GM18511 (cell line): ENCODE measurements at regions not wholly inside any gene's neighbourhood (a gene's known extent, or its start where the extent isn't known, plus 50 kb on each side); places are given as distances from the start of the nearest gene placed in this dataset.

ENCODE experiments used
- ATAC-seq: cut with Tn5 transposase; IDR thresholded peaks from one replicate; pipeline ENCODE4 v1.9.1; 2021; ENCODE audit warnings: mild to moderate bottlenecking, moderate library complexity; ENCODE audit not compliant: unreplicated experiment

DNA sequence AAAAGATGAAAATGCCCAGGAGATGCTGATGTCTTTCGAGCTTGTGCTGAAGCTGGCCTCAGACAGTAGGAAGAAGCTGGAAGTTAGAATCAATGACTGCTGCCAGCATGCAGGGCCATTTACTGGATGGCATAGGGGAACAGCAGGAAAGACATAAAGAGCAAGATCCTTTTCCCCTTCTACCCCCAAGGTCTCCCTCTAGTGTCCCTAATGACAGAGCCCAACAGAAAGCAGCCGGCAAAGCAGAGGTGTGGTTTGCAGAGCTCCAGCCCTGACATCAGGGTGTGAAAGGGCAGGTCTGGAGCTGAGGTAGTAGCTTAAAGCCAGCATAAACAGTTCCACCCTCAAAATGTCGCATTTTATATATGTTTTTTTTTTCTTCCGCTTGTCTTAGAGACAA, 1560.7 kb upstream of the TMEM132C start:
- ATAC-seq: no peak

DNA sequence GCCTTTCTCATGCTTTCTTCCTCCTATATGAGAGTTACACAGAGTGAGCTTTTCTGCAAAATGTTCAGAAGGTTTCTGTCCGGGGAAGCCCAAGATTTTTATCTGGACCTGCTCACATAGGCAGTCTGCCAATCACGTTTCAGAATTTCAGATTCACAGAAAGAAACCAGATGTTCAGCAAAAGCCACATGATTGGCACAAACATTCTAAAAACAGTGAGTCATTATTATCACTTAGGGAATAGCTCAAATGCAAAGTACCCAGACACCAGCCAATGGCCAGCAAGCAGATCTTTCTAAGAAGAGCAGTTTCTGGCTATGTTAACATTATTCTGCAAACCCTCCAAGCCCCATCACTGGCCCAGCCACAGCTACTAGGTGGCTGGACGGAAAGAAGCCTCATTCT, 1558.5 kb upstream of the TMEM132C start:
- ATAC-seq: no peak

DNA sequence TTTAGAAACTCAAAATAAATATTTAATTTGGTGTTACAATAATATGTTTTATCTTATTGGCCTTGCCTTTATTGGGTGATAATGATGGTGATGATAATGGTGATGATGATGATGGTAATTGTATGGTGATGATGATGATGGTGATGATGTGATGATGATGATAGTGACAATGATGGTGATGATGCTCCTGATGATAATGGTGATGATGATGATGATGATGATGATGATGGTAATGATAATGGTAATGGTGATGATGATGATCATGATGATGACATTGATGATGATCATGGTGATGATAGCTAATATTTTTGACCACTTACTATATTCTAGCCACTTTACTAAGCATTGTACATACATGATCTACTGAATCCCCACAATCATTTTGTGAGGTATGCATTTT, 1548.6 kb upstream of the TMEM132C start:
- ATAC-seq: no peak

DNA sequence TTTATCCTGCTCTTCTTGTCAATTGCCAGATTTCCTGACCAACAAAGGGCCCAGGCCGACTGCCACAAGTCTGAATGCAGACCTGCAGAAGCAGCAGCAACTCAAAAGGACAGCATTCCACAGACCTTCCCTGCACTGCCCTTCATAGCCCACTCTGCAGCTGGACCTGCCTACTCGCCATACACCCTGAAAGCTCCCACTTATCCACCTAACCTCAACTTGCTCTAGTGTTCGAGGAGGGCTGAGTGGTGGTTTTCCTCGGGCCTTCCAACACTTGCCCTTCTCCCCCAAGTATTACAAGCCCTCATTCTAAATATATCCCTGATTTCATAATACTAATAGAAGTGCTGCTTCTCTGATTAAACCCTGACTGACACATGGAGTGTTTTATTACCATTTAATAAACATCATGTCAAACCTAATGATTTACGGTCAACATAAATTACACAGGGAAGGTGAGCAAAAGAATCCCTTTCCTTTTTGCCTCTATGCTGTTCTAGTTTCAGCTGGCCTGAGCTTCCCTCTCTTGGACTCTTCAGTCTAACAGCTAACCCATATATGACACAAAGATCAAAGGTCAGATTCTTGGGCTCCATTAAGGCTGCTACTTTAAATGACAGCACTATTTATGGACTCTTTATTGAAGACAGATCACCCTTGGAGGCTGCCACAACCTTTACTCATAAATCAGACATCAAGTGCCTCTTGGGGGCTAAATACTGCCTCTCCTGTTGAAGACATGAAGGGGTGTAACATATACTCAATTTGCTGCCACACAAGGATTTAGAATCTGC, 1546.9 kb upstream of the TMEM132C start:
- ATAC-seq: no peak

DNA sequence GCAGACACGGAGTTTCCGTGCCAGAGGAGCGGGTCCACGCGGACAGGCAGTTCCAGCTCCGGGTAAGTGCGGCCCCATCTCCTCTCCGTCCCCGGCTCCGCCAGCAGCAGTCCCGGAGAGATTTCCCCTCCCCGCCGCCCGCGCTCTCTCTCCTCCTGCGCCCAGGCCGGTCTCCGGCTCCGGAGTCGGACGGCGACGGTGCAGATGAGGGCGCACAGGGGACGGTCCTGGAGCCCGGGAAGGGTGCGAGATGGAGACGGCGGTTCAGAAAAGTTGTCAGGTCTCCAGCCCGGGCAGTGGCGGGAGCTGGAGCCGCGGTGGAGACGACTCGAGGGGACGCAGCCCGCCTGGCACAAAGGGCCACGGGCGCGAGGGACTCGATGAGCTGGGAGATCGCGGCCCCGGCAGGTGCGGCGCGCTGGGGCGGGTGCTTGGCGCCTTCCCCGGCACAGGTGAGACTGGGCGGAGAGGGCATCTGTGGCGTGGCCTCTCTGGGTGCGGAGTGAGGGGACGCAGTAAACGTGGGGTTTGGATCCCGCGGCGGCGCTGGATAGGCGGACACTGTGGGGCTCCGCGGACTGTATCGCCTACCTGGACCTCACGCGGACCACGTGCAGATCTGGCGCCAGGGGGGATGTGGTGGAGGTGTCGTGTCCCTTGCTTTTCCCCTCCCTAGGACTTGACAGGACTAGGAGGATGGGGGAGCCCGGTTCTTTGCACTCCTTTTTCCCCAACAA, 1540.3 kb upstream of the TMEM132C start:
- no peak for ATAC-seq

DNA sequence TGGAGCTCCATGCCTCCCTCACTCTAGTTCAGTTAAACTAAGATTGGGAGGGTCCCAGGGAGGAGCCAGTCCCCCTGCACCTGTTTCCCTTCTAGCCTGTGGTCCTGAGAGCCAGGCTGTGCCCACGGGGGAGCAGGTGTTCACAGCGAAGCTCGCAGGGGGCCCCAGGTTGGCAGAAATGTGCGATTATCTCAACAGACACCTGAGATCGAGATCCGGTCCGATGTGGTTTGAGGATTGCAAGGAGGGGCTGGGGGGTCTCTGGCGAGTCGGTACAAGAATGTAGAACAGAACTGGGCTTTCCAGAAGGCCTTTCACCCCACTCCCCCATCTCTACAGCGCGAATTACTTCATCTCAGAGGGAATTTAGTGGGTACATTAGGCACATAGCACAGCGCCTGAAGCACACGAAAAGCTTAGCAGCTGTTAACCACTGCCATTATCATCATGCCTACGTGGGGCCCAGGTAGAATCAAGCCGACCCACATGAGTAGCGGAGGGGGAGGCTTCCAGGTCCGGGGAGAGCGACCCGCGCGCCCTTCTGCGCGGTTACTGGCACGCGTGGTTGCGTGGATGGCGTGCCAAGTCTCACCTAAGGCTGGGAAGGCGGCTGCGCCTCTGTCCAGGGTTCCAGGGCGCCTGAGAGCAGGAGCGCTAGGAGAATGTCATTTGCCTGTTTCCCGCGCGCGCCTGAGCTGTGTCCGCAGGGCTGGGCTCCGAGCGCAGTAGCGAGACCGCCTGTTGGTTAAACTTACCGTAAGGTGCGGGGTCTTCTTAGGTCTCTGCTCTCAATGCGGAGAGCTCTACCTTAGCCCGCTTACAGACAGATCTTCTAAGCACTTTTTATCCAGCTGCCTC, 1539.5 kb upstream of the TMEM132C start:
- no peak for ATAC-seq

DNA sequence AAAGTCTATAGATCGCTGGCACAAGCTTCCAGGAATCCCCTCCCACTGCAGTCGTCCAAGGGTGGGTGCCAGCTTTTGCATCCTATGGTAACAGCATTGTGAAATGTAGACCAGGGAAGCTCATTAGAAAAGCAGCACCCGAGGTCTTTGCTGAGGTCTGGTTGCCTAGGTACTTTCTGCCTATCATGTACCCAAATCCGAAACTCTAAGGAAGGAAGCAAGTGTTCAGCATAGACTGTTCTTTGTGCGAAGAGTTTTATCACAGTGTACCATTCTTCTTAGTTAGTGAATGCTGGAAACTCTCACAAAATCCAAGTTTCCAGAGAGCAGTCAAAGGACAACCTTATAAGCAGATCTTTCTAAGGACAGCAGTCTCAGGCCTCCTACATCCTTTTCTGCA, 1532.7 kb upstream of the TMEM132C start:
- no peak for ATAC-seq

DNA sequence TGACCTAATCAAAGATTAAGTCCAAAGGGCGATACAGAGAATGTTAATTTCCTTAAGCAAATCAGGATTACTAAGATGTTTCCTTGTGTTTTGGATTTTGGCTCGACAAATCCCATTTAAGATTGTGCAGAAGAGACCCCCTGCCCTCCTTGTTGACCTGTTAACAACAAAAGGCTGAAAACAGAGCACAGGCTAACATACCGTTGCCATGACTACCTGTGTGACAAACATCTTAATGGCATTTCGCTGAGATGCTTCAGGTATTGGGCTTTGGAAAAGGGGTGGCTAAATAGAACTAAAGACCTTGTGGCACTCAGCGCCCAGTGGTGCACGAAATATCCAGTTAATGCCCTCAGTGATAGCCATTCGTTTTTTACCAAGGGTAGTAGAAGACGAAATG, 1532.3 kb upstream of the TMEM132C start:
- no peak for ATAC-seq

DNA sequence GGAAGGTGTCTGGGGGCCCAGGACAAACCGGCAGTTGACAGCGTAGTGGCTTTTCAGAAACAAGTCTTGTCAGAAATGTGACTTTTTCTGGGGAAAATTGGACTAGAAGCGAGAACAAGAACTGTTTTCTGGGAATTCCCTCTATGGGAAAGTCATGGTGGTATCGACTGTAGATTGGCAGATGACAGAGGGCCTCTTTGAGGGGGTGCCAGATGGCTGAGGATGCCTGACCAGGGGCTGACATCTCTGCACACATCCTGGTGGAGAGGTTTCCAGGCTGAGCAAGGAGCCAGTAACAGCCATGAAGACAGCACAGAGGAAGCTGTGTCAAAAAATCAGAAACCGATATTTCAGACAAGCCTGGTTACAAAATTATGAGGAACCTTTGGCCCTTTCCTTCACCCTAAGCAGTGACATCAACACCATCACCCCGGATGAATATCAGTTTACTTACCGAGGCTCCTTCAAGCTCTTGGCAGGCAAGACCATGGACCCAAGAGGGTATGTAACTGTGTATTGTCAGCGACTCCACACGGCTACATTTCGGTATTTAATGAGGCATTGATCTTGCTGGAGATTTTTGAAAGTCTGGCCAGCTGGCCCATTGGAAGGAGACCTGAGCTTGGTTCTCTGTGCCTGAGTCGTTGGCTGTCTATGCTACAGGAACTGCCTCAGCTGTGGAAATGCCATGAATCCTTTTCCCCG, 1525.3 kb upstream of the TMEM132C start:
- ATAC-seq: no peak

DNA sequence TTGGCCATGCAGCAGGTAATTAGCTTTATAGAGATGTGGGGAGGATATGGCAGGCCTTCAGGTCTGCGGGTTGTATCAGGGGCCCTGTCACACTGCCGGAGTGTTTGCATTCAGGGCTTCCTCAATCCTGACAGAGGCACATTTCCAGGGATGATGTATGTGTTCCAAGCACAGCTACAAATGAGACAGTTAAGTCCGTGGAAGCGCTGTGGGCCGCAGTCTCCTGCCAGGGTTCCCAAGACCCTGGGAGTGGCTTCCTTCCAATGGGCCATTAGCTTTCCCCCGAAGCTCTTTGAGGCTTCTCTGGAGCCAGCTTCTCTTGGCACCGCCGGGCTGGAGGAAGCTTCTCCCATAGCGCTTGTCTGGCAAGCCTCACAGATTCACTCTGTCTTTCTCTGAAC, 1524.7 kb upstream of the TMEM132C start:
- ATAC-seq: no peak

DNA sequence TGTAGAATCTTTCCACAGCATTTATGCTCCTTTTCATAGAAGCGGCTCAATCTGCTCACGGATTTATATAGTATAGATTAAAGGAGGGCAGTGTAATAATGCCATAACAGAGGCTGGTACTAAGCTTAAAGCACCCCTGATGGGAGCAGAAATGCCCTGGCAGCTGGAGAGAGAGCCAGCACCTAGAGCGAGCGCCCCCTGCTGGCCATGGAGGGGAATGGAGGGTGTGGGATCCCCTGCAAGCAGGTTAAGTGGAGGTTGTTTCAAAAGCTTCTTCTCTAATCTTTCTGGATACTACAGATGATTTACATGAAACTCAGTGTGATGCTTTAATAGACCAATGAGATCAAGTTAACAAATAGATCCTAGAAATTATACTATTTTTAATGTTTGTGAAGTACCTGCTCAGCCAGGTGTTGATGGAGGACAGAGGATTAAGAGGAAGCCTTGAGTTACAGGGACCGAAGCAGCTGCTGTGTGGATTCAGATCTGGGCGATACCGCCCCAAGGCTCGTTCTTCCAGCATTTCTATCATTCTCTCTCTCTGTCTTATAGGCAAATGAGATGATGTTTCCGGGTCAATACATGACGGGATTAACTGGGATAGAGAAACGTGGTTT, 1519.3 kb upstream of the TMEM132C start:
- no peak for ATAC-seq

DNA sequence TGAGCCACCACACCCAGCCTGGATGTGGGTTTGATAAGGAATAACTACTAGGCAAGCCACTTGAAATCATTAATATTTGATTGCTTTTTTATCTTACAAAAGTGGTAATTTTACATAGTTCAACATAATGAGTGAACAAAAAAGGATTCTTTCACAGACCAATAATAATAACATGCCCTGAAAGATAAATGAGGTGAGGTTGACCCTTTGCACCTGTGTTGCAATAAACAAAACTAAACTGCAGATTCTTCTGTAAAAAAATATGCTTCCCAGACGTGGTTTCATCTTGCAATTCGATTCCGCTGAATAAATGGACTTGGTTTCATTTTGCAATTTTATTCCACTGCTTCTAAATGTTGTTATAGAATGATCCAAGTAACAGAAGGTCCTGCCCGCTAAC, 1514.9 kb upstream of the TMEM132C start:
- ATAC-seq: no peak

DNA sequence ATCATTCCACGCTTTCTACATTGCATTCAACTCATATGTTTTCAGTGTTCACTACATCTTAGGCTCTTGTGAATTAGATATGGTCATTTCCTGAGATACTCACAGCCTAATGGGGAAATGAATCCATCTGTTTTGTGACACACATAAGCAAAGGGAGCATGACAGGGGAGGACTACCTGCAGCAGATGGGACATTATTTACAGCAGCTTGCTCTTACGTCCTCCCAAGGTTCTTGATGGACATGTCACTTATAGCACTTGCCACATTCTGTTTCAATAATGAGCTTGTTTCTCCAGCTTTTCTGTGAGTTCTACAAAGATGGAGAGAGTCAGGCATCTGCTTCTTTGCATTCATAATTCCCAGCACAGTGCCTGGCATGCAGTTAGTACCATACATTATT, 1509.6 kb upstream of the TMEM132C start:
- ATAC-seq: no peak

DNA sequence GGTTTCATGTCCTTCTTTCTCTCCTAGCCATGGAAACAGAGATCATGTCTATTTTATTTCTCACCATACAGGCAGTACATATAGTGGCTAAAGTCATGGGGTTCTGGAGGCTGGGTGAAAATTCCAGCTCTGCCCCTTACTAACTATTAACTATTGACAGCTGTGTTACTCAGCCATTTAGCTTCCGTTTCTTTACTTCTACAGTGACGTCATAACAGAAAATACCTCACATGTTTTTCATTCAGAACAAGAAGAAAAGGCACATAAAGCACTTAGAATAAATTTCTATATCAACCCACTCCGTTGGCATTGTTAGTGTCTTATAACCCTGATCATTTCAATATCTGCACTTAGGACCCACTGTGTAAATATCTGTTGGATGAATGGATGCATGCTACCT, 1506.9 kb upstream of the TMEM132C start:
- ATAC-seq: no peak

DNA sequence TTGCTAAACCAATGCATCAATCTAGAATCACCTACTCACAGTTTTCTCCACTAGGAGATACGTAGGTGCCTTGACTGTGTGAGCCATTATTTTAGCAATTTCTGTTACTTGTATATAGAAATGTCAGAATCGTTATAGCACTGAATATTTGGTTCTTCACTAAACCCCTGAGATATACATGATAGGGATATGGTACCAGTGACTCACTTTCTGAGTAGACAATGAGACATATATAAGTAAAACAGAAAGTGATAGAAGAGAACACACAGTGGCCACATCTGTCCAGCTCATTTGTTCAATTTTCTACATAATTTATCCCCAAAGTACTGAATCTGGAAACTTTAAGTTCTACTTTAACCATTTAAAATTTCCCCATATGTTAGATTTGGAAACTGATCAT, 1505.5 kb upstream of the TMEM132C start:
- no peak for ATAC-seq

DNA sequence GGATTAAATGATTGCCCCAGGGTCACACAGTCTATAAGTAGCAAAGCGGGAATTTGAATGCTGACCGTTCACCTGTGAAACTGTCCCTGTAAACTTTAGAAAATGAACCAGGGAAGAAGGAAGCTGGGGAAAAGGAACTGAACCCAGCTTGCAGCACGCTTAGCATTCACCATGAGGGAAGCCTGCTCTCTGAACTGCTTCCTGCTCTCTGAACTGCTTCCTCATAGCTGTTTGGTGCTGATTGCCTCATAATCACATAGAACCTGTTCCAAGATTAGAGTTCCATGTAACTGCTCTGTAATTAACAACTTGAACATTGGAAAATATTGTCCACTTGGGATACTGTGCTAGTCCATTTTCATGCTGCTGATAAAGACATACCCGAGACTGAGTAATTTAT, 1504.8 kb upstream of the TMEM132C start:
- ATAC-seq: no peak

DNA sequence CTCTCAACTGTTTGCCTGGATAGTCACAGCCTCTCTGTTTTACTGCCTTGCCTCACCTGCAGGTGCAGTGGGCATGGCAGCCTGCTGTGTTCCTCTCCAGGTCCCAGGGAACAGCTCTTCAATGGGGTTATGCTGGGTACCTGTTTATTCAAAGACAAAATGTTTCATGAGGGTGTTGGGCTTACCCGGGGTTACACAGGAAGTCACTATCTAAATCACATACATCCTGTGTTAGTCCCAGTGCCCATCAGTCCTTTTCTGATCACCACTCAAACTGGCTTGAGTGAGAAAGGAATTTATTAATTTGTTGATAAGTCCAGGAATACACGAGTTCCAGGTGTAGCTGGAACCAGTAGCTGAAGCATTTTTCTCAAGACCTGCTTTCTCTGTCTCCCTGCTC, 1503.6 kb upstream of the TMEM132C start:
- ATAC-seq: no peak

DNA sequence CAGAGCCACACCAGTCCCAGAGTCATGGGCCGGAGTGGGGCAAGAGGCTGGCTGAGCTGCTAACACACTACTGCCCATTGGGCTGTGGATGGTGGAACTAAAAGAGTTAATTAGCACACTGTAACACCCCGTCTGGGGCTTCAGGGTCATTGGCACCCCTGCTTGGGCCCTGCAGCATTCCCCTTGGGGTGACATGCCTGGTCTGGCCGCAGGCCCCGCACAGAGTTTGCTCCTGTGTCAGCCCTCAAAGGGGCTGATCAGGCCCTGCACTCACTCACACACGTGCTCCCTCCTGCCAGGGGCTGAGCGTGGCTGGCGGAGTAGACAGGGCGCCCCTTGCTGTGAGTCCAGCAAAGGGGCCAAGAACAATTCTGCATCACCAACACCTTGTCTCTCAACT, 1499.6 kb upstream of the TMEM132C start:
- ATAC-seq: no peak

DNA sequence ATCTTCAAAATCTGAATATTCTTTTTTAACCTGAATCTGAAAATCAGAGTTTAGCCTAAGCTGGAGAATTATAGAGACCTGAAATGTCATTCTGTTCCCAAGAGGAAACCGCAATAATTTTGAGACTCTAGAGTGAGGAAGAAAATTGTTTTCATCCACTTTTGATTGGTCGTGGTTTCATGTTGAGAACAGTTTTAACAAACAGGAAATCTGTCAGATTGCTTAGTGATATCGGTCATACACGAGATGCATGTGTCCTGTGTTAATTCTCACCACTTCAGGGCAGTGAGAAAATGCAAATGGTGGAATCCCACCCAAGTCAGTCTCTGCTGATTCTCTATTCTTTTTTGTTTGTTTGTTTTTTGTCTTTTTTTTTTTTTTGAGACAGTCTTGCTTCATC, 1498.5 kb upstream of the TMEM132C start:
- no peak for ATAC-seq

DNA sequence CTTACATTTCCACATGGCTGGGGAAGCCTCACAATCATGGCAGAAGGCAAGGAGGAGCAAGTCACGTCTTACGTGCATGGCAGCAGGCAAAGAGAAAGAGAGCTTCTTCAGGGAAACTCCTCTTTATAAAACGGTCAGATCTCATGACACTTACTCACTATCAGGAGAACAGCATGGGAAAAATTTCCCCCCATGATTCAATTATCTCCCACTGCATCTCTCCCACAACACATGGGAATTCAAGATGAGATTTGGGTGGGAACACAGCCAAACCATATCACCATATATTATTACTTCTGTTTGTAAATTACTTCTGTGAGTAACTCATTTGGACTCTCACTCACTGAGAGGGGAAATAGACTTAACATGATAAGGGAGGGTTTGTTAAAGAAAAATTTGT, 1496.8 kb upstream of the TMEM132C start:
- ATAC-seq: no peak
